ENCODE measurements at regions not wholly inside any gene's neighbourhood (a gene's known extent, or its start where the extent isn't known, plus 50 kb on each side); places are given as distances from the start of the nearest gene placed in this dataset.

DNA sequence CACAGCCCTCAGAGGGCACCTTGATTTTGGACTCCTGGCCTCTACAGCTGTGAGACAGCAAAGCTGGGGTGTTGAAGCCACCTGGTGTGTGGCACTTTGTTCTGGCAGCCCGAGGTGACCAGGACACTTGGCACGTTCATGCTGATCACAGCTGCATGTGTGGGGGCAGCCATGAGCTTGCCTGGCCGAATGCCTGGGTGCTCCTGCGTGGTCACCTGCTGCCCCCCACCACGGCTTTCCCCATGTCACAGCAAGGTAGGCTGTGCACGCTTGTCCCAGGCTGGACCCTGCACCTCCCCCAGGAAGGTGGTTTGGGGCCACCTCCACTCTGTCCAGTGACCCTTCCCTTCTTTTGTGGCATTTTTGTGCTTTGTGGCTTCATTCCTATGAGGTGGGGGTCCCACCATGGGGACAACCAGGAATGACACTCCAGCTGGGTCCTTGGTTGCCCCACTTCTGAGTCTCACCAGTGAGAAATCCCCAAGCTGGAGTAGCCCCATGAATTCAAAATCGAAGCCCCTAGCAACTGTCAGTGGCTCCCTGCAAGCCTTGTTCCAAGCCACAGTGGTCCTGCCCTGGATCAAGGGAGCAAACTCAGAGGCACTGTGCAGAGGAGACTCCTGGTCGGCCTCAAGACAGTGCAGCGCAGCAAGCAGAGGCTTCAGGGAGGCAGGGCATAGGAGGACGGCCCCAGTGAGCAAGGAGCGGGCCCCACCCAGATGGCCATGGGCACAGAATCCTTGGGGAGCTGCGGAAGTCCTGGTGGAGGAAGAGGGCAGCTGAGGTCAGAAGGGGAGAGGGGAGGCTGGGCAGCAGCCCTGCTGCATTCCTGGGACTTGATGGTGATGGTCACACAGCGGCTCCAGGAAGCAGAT, 121.4 kb upstream of the HS6ST1 start:
- Histone ChIP-seq H3K9me3 (no peaks in the 10 kb centered on the region), H3K4me1 (ENCODE audit: control insufficient read depth in 1 of 2, insufficient read depth in 1 of 2, low read depth in 1 of 2, low read length in 1 of 2) (peaks cover 0 to 5% of the 10 kb centered on the region in 2 experiments), H3K27ac (no peak overlapping the region), H3K4me3 (ENCODE audit: low read depth in 1 of 2, low read length in 1 of 2) (no peak overlapping the region), H3K36me3 (no peaks in the 10 kb centered on the region), H3K27me3 (no peaks in the 10 kb centered on the region)
- TF ChIP-seq, protein P1, sequence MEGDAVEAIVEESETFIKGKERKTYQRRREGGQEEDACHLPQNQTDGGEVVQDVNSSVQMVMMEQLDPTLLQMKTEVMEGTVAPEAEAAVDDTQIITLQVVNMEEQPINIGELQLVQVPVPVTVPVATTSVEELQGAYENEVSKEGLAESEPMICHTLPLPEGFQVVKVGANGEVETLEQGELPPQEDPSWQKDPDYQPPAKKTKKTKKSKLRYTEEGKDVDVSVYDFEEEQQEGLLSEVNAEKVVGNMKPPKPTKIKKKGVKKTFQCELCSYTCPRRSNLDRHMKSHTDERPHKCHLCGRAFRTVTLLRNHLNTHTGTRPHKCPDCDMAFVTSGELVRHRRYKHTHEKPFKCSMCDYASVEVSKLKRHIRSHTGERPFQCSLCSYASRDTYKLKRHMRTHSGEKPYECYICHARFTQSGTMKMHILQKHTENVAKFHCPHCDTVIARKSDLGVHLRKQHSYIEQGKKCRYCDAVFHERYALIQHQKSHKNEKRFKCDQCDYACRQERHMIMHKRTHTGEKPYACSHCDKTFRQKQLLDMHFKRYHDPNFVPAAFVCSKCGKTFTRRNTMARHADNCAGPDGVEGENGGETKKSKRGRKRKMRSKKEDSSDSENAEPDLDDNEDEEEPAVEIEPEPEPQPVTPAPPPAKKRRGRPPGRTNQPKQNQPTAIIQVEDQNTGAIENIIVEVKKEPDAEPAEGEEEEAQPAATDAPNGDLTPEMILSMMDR (IDR thresholded peaks at IDR 0.05): no peak

DNA sequence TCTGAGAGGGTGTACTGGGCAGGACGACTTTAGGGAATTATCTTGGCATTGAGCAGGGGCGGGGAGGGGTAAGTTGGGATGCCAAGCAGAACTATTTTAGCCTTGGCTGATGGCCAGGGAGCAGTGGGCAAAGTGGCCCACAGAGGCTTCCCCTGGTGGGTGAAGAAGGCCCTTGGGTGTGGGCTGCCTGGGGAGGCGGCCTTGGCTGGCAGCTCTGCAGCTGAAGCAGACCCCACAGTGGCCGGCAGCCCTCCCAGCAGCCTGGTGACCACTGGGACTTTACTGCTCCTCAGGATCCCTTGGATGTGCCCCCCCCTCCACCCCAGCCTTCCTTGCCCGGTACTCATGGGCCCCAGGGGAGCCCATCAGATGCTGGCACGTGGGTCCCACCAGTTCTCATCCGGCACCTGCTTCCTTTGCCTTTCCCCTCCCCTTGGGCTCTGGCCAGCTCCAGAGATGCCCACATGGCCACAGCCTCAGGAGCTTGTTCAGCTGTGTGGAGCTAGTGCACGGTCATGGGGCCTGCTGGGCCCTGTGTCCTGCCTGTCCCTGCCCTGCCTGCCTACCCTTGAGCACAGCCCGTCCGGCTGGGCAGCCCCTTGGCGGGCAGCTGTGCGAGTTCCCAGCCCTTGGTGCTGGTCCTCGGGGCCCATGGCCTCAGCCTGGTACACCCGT, 122.1 kb upstream of the HS6ST1 start:
- peaks cover 0 to 5% of the 10 kb centered on the region in 2 experiments for H3K4me1 ChIP-seq (ENCODE audit: control insufficient read depth in 1 of 2, insufficient read depth in 1 of 2, low read depth in 1 of 2, low read length in 1 of 2)
- no peaks in the 10 kb centered on the region for H3K27me3 ChIP-seq
- H3K4me3 ChIP-seq (ENCODE audit: low read depth in 1 of 2, low read length in 1 of 2): no peak overlapping the region
- no peaks in the 10 kb centered on the region for H3K9me3 ChIP-seq
- TF ChIP-seq, protein P1 (IDR thresholded peaks at IDR 0.05): no peak
- H3K36me3 ChIP-seq: no peaks in the 10 kb centered on the region
- no peak overlapping the region for H3K27ac ChIP-seq

DNA sequence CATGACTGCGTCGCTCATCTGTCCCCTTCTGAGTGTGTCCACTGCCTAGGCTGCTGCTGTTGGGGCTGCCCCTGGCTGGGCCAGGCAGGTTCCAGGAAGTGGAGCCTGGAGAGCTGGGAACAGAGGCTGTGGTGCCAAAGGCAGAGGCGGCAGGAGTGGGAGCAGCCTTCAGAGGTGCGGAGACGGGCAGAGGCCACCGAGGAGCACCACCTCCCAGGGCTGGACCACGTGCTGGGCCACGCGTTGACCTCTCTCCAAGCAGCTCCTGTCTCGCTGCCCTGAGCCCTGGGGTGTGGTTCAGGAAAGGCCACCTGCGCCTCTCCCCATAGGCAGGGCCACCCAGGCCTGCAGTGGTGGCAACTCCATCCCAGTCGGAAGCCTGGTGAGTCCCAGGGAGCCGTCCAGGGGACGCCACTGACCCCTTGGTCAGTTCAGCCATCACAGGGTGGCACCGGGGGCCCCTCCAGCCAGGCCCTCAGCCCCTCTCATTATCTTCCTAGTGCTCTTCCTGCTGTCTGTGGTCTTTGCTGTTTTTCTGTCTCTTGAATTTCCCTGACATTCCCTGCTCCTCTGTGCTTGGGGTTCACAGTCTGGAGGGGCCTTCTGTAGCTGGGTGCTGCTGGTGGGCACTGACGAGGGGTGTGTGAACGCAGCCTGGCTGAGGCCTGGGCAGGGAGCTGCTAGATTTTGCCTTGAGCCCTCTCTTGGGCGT, 122.8 kb upstream of the HS6ST1 start:
- Histone ChIP-seq H3K9me3 (no peaks in the 10 kb centered on the region), H3K27me3 (no peaks in the 10 kb centered on the region), H3K4me1 (ENCODE audit: control insufficient read depth in 1 of 2, insufficient read depth in 1 of 2, low read depth in 1 of 2, low read length in 1 of 2) (peaks cover 0 to 5% of the 10 kb centered on the region in 2 experiments), H3K4me3 (ENCODE audit: low read depth in 1 of 2, low read length in 1 of 2) (no peak overlapping the region), H3K36me3 (no peaks in the 10 kb centered on the region), H3K27ac (no peak overlapping the region)
- TF ChIP-seq, protein P1 (IDR thresholded peaks at IDR 0.05): no peak

DNA sequence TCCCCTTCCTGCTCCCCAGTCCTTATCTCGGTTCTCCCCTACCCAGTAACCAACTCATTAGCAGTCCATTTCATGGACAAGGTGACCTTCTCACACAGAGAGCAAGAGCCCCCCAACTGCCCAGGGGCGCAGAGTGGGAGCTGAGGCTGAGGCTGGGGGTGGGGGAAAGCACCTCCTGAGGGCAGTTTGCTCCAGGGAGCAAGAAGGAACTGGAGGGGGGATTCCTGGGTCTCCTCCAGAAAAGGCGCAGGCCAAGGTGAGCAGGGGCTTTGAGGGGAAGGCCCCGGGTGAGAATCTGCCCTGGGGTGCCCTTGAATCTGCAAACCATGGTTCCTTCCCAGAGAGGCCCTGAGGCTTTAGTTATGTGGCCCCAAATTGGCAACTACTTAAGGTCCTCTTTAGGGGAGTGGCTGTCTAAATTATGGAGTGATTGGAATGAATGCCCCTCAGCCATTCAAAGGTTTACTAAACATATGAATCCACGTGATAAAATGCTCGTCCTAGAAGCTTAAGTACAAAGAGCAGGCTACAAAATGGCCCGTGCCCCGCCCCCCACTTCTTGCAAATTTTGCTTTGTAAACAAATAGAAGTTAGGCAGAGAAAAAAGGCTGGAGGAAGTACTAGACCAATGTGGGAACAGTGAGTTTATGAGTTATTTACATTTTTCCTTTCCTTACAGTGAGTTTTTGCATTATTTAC, 123.5 kb upstream of the HS6ST1 start:
- Histone ChIP-seq H3K27me3 (no peaks in the 10 kb centered on the region), H3K9me3 (no peaks in the 10 kb centered on the region), H3K36me3 (no peaks in the 10 kb centered on the region), H3K4me3 (ENCODE audit: low read depth in 1 of 2, low read length in 1 of 2) (no peak overlapping the region), H3K4me1 (ENCODE audit: control insufficient read depth in 1 of 2, insufficient read depth in 1 of 2, low read depth in 1 of 2, low read length in 1 of 2) (peaks cover 0 to 5% of the 10 kb centered on the region in 2 experiments), H3K27ac (no peak overlapping the region)
- TF ChIP-seq, protein P1 (IDR thresholded peaks at IDR 0.05): no peak

DNA sequence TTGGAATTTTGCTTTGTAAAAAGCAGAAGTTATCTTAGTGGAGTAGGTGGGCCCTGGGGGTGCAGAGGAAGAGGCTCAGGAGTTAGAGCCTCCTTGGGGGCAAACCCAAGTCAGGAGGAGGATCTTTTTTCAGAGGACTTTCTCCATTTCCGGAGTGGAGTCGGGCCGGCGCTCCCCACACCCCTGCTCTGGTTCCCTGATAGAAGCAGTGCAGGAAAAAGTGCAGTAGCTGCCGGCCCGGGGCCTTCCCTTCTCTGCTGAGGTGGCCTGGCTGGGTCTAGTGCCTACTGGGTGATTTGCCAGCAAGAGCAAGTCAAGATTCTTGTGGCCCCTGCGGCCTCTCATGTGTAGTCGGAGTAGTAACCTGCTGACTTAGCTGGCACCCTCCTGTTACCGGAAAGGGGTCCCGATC, 124.2 kb upstream of the HS6ST1 start:
- TF ChIP-seq, protein P1 (IDR thresholded peaks at IDR 0.05): no peak
- Histone ChIP-seq H3K9me3 (no peaks in the 10 kb centered on the region), H3K27me3 (no peaks in the 10 kb centered on the region), H3K27ac (no peak overlapping the region), H3K4me1 (ENCODE audit: control insufficient read depth in 1 of 2, insufficient read depth in 1 of 2, low read depth in 1 of 2, low read length in 1 of 2) (peaks cover 0 to 5% of the 10 kb centered on the region in 2 experiments), H3K4me3 (ENCODE audit: low read depth in 1 of 2, low read length in 1 of 2) (no peak overlapping the region), H3K36me3 (no peaks in the 10 kb centered on the region)
